Right lobe of liver (tissue), 4 donors: ENCODE measurements at regions not wholly inside any gene's neighbourhood (a gene's known extent, or its start where the extent isn't known, plus 50 kb on each side); places are given as distances from the start of the nearest gene placed in this dataset.

Experiments
- CTCF ChIP-seq, 4 donors: fragments of 200-600 bp in 3 of 4; fragments of 450-650 bp in 1 of 4; IDR thresholded peaks; one replicate each; pipeline versions ENCODE4 v1.5.1 to v1.8.0; 2016 to 2022; ENCODE audit warnings: antibody characterized with exemption in 4 of 4, mild to moderate bottlenecking in 2 of 4
- POLR2A ChIP-seq: fragments of 450-650 bp; IDR thresholded peaks from one replicate; pipeline ENCODE4 v1.6.1; 2017; ENCODE audit warnings: antibody characterized with exemption, mild to moderate bottlenecking
- donor health status: DM: no; HTN: no; CAD: no.
- donor health status: DM: no; HTN: no; CAD: no.
- donor health status: DM: no; HTN: yes; CAD: no.

- no peak for TF ChIP-seq POLR2A
- no peak for TF ChIP-seq CTCF (IDR thresholded peaks at IDR 0.05)
Measured at GRCh38 chr6:154602708-154603107, 92.2 kb upstream of the CNKSR3 start.
